GM08714 (cell line): ENCODE measurements at regions not wholly inside any gene's neighbourhood (a gene's known extent, or its start where the extent isn't known, plus 50 kb on each side); places are given as distances from the start of the nearest gene placed in this dataset.

ENCODE experiments used
- H3K4me3 ChIP-seq: fragments of 200-500 bp; sonication (Bioruptor generic); 2 replicates; pipeline ENCODE4 v1.5.1; 2014; ENCODE audit warnings: mild to moderate bottlenecking, low read length, inconsistent platforms
- ZNF274 ChIP-seq: IDR thresholded peaks from 2 replicates; pipeline ENCODE4 v1.6.1; 2012; ENCODE audit warnings: mild to moderate bottlenecking, low read depth, low read length

- TF ChIP-seq ZNF274: no peak
- H3K4me3 ChIP-seq: no peak overlapping the region
These were observed 276.8 kb upstream of the HSF2 start for GRCh38 chr6:122122686-122123085.

DNA sequence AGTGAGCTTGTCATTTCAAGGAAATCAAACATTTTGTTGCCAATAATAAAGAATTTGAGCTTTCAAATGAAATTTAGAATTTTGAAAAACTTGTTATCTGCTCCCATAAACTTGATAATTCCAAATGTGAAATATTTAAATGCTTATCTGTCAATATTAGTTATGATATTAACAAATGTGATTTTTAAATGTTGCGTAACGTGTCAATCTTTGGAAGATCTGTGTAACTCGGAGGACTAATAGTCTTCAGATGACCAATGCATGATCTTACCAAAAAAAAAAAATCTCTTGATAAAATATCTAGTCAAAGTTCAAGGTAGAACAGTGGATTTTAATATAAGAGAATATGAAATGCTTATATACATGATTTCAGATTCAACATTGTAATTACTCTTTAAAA lies 274.5 kb upstream of the HSF2 start:
- no peak for TF ChIP-seq ZNF274
- no peak overlapping the region for H3K4me3 ChIP-seq

DNA sequence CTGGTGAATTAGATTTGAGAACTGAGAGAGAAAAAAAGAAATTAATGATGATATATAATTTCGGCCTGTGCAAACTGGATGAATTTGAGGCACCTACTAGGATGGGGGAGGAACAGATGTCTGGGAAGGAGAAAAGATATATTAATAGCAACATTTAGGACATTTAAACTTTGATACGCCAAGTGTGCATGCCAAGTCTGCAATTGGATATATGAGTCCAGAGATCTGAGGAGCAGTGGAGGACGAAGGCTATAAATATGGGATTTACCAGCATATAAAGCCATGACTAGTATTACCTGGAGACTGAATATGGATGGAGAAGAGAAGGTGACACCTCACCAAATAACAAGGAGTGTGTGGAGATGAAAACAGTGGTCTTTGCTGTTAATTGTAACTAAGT lies 272.6 kb upstream of the HSF2 start:
- no peak overlapping the region for H3K4me3 ChIP-seq
- TF ChIP-seq ZNF274: no peak

DNA sequence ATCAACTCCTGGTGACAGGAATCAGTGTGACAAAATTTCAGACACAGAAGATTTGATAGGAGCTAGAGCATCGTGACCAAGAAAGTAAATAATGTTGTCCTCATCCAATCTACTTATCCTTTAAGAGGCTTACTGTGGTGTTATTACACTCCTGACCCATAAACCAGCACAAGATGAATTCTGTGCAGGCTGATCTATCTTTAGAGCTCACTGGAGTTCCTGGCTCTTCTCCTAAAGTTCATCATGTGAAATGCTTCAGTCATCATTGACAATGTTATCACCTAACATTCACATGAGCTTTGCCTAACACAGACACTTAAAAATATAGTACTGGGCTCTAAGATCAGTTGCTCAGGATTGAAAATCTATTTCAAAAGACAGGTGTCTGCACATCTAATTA lies 271.0 kb upstream of the HSF2 start:
- H3K4me3 ChIP-seq: no peak overlapping the region
- no peak for TF ChIP-seq ZNF274

- H3K4me3 ChIP-seq: no peak overlapping the region
- no peak for TF ChIP-seq ZNF274
These were observed 270.0 kb upstream of the HSF2 start for GRCh38 chr6:122129313-122130025.

GRCh38 chr6:122130026-122130348 lies 269.5 kb upstream of the HSF2 start:
- H3K4me3 ChIP-seq: no peak overlapping the region
- no peak for TF ChIP-seq ZNF274

- no peak for TF ChIP-seq ZNF274
- no peak overlapping the region for H3K4me3 ChIP-seq
These were observed 268.9 kb upstream of the HSF2 start for GRCh38 chr6:122130518-122130917.

- H3K4me3 ChIP-seq: no peak overlapping the region
- TF ChIP-seq ZNF274: no peak
These were observed 263.1 kb upstream of the HSF2 start for GRCh38 chr6:122136386-122136785.

DNA sequence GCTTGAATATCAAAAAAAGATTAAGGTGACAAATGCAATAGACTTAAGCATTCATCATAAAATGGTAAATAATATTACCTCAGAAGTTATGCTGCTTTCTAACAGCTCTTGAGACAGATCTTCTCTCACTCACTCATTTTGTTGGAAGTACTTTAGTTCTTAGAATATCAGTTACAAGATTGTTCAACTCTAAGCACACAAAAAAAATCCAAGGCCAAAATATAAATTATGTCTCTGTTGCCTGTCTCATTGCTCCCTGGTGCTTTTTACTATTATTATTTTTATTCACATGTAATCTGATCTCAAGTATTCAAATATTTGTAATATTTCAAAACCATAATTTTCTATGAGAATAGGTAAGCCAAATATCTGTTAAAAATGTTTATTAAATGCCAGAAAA lies 259.4 kb upstream of the HSF2 start:
- TF ChIP-seq ZNF274: no peak
- no peak overlapping the region for H3K4me3 ChIP-seq

GRCh38 chr6:122141246-122141645 lies 258.2 kb upstream of the HSF2 start:
- TF ChIP-seq ZNF274: no peak
- H3K4me3 ChIP-seq: no peak overlapping the region

GRCh38 chr6:122143813-122144601 lies 255.4 kb upstream of the HSF2 start:
- no peak overlapping the region for H3K4me3 ChIP-seq
- TF ChIP-seq ZNF274: no peak

GRCh38 chr6:122145246-122145645 lies 254.2 kb upstream of the HSF2 start:
- TF ChIP-seq ZNF274: no peak
- H3K4me3 ChIP-seq: no peak overlapping the region

DNA sequence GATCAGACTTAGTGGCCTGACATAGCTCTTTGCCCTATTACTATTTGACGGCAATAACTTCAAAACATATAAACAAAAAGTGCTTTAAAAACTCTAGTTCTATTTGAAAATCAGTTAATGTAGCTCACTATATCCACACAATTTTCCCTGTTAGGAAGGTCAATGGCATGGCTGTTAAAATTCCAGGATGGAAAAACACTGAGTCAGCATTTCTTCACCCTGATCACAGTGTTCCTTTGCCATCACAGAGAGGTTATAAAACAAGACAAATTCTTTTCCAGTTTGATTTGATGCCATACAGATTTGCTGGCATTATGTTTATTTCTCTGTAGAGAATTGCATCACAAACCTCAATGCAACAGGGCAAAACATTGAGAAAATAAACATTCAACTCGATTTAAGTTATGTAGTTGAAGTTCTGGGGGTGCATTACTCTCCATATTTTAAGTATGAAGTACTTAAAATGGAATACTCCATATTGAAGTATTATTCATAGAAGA lies 253.7 kb upstream of the HSF2 start:
- TF ChIP-seq ZNF274: no peak
- no peak overlapping the region for H3K4me3 ChIP-seq

DNA sequence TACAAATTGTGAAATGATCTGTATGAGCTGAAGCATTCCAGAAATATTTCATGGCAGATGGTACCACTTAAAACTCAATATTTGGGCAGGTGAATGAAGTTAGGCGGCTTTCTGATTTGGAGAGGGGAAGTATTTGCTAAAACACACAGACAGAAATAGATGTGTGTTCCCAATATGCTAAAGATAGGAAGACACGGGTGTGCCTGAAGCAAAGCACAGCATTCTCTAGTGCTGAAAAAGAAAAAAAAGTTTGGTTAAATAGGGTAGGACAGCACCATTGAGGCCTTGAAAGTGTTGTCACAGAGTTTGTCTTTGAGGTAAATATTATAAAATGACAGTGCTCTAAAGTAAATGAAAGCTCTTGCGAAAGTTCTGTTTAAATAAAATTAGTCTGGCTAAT lies 252.2 kb upstream of the HSF2 start:
- TF ChIP-seq ZNF274: no peak
- H3K4me3 ChIP-seq: no peak overlapping the region

GRCh38 chr6:122151066-122151465 lies 248.4 kb upstream of the HSF2 start:
- H3K4me3 ChIP-seq: no peak overlapping the region
- TF ChIP-seq ZNF274: no peak
